ENCODE measurements at regions not wholly inside any gene's neighbourhood (a gene's known extent, or its start where the extent isn't known, plus 50 kb on each side); places are given as distances from the start of the nearest gene placed in this dataset.
"Not testable (repeated sequence)": the region's sequence is repeated elsewhere in the genome, so short reads cannot be mapped to it uniquely, and the experiment has no call there.

- DNase-seq (ENCODE audit: low read depth in 3 of 3) = not testable (repeated sequence)
Measured at GRCh38 chr15:21024235-21024987, 158.3 kb upstream of the POTEB2 start.

GRCh38 chr15:21018176-21018575 lies 152.1 kb upstream of the POTEB2 start:
- DNase-seq (ENCODE audit: low read depth in 3 of 3) = not testable (repeated sequence)

DNA sequence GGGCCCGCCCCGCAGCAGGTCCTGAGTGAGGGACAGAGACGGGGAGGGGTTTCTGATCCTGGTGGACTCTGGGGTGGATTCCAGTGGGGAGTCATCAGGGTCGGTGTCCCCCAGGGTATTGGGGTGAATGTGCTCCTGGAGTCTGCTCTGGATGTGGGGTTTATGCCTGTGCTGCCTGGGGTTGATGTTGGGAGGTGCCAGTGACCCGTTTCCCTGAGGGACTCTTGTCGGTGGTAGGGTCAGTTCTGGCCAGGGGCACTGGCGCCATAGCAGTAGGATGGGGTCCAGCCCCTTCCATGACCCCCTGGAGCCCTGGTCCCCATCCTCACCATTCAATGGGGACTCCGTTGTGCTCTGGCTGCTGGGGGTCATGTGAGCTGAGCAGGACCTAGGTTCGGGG lies 151.2 kb upstream of the POTEB2 start:
- DNase-seq (ENCODE audit: low read depth in 3 of 3) = not testable (repeated sequence)

DNA sequence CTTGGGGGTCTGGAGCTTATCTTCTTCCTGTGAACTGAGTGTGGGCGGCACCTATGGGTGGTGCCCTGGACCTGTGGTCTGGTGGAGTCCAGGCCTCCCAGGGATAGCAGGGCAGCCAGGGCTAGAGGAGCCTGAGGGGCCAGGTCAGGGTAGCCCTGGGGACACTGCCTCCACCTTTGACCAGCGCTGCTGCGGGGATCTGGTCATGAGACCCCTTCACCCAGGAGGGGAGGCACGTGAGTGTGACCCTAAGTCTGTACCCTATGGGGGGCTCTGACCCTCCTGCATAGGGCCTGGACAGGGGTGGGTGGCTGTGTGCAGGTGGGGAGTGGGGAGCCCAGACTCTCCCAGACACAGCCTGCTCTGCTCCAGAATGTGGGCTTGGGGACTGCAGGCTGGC lies 150.5 kb upstream of the POTEB2 start:
- not testable (repeated sequence) for DNase-seq (ENCODE audit: low read depth in 3 of 3)

DNA sequence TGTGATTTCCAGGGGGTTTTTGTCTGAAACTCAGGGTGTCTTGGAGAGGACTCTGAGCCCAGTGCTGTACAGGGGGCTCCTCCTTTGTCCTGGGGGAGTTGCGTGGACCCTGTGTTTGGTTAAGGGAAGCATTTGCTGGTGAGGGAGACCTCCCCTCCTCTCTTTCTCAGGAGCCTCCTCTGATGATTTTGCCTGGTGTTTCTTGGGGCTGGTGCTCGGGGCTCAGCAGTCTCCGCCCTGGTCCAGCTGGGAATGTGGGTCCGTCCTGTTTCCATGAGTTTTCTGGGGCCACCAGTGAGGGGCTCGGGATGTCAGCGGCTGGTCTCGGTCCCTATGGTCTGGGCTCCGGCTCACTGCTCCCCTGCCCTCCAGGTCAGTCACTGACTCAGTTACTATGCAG lies 149.1 kb upstream of the POTEB2 start:
- DNase-seq (ENCODE audit: low read depth in 3 of 3) = not testable (repeated sequence)

DNA sequence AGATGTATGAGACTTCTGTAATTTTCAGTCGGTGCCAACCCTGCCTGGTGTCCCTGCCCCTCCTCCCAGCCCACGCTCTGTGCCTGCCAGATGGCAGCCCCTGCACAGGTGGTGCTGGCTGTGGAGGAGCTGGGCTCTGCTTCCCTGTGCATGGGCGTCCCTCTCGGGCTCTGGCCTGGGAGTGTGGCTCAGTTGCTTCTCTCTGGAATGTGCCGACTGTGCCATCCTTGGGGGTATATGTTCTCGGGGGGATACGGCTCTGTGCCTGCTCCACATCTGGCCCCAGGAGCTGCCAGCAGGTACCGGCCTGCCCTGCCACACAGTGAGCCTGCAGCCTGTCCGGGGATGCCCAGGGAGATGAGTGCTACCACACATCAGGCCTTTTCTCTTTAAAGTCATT lies 147.2 kb upstream of the POTEB2 start:
- not testable (repeated sequence) for DNase-seq (ENCODE audit: low read depth in 3 of 3)

DNA sequence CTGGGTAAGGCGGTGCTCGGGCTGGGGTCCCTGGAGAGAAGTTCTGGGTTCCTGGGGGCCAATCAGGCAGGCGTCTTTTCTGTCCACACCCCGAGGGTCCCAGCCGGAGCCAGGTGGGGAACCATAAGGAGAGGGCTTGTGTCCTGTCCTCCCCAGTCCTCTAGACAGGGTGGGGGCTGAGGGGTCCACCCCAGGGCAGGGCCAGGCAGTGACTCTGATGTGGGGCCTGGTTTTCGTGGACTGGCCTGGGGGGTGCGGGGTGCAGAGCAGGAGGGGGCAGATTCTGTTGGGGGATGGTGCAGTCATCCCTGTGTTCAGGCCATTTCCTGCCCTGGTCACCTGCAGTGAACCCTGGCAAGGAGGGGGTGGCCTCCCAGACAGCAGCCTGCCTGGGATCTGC lies 143.5 kb upstream of the POTEB2 start:
- not testable (repeated sequence) for DNase-seq (ENCODE audit: low read depth in 3 of 3)

DNA sequence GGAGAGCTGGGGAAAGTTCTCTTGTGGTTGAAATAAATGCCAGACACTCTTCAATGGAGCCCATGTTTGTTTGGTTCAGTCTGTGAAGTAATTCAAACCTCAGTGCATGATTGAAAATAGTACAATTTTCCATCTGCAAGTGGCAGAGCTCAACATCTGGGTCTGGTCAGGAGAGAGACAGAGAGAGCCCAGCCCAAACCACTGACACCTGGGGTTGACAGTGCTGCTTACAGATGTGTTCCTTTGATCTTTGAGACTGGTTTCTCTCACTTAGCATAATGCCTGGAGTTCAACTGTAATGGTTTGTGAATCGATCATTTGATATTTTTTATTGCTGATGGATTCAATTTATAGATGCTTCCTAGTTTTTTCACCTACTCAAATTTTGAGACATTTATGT lies 137.3 kb upstream of the POTEB2 start:
- DNase-seq (ENCODE audit: low read depth in 3 of 3) = not testable (repeated sequence)

- not testable (repeated sequence) for DNase-seq (ENCODE audit: low read depth in 3 of 3)
Measured at GRCh38 chr15:21001950-21002349, 135.8 kb upstream of the POTEB2 start.

DNA sequence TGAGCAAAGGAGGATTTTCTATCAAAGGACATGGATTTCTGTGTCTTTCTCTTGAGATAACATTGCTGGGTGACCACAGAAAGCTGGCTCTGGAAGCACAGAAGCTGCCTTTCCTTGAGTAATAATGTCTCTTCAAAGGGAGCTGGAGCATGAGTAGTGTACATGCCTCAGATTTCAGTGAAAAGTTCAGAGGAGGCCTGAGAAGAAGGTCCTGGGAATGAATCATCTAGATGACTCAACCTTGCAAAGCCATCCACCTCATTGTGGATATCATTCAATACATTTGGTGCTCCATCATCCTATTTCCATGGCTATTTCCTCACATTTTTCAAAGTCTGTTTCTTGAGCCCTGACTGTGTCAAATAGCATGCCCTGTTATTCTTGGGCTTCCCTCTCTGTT lies 125.6 kb upstream of the POTEB2 start:
- not testable (repeated sequence) for DNase-seq (ENCODE audit: low read depth in 3 of 3)

DNA sequence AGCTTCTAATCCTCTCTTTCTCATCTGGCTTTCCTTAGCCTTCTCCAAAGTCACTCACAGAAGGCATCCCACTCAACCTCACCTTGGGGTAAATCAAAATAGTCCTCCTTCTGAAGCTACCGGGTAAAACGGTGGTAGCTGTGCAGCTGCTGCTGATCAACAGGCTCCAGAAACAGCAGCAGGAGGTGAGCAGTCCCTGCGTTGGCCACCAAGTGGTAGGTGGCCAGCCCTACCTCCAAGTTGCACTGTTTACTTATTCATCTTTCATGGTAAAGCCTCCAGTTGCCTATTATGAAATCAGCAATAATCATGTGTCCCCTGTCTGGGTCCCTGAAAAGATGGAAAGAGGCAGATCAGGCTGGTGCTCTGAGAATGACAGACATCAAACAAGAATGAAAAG lies 125.1 kb upstream of the POTEB2 start:
- DNase-seq (ENCODE audit: low read depth in 3 of 3) = not testable (repeated sequence)

GRCh38 chr15:20986775-20987174 lies 120.7 kb upstream of the POTEB2 start:
- DNase-seq (ENCODE audit: low read depth in 3 of 3) = not testable (repeated sequence)

GRCh38 chr15:20978057-20978456 lies 111.9 kb upstream of the POTEB2 start:
- DNase-seq (ENCODE audit: low read depth in 3 of 3) = not testable (repeated sequence)

GRCh38 chr15:20972762-20973161 lies 106.6 kb upstream of the POTEB2 start:
- DNase-seq (ENCODE audit: low read depth in 3 of 3) = not testable (repeated sequence)

DNA sequence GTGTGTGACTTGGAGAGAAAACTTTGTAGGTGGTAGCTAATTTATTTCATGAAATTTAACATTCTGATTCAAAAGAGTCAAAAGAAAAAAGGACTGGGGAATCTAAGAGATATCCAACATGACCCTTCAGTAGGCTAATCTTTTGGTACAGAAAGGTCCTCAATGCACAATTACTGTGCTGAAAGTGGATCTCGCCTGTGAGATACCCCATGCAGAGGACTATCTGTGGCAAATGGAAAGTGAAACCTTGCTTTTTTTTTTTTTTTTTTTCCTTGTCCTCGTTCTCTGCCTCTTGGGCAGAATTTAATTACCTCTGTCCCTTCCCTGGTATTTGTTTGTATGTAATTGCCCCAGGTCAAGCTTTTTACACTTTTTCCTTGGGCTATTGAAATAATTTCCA lies 93.2 kb upstream of the POTEB2 start:
- DNase-seq (ENCODE audit: low read depth in 3 of 3) = not testable (repeated sequence)

GRCh38 chr15:20929322-20929721 lies 63.2 kb upstream of the POTEB2 start:
- not testable (repeated sequence) for DNase-seq (ENCODE audit: low read depth in 3 of 3)

Data from stimulated activated CD4-positive, alpha-beta T cell treated with anti-CD3 and anti-CD28 coated beads, TNF-alpha, amount 100 ng/mL, for 4 hours (primary cell).